Lung (tissue), 11 donors: ENCODE measurements at regions not wholly inside any gene's neighbourhood (a gene's known extent, or its start where the extent isn't known, plus 50 kb on each side); places are given as distances from the start of the nearest gene placed in this dataset.
"Not testable (repeated sequence)": the region's sequence is repeated elsewhere in the genome, so short reads cannot be mapped to it uniquely, and the experiment has no call there.

Experiments
- ATAC-seq: fragments of 200-7000 bp; cut with Tn5 transposase; one replicate; pipeline ENCODE4 v1.9.1; 2020; ENCODE audit warnings: moderate number of reproducible peaks; ENCODE audit not compliant: insufficient read depth, low FRiP score
- DNase-seq, 3 donors: peaks; one replicate each; pipeline ENCODE4 v3.0.0-alpha.2; 2013 to 2017
- H3K27ac ChIP-seq, 2 donors: one replicate each; pipeline ENCODE4 v1.5.1; 2013; ENCODE audit warnings: mild to moderate bottlenecking in 2 of 2, moderate library complexity in 2 of 2, control low read depth in 1 of 2, inconsistent platforms in 1 of 2, low read depth in 1 of 2, low read length in 1 of 2
- H3K27me3 ChIP-seq, 3 donors: one replicate each; pipeline ENCODE4 v1.5.1; 2013; ENCODE audit warnings: low read length in 2 of 3; ENCODE audit not compliant: control insufficient read depth in 3 of 3, insufficient read depth in 3 of 3
- H3K36me3 ChIP-seq, 4 donors: one replicate each; pipeline ENCODE4 v1.5.1; 2013; ENCODE audit warnings: low read length in 4 of 4, mild to moderate bottlenecking in 1 of 4, moderate library complexity in 1 of 4; ENCODE audit not compliant: control insufficient read depth in 4 of 4, insufficient read depth in 4 of 4
- H3K4me1 ChIP-seq, 5 donors: one replicate each; pipeline ENCODE4 v1.5.1; 2013; ENCODE audit warnings: low read length in 5 of 5, mild to moderate bottlenecking in 2 of 5, moderate library complexity in 1 of 5; ENCODE audit not compliant: control insufficient read depth in 5 of 5, insufficient read depth in 5 of 5
- H3K4me3 ChIP-seq: one replicate; pipeline ENCODE4 v1.5.1; 2013; ENCODE audit warnings: mild to moderate bottlenecking, control low read depth, moderate library complexity
- H3K9ac ChIP-seq, 2 donors: one replicate each; pipeline ENCODE4 v1.5.1; 2013; ENCODE audit warnings: low read length in 2 of 2, control low read depth in 1 of 2; ENCODE audit not compliant: insufficient read depth in 1 of 2
- H3K9me3 ChIP-seq, 4 donors: one replicate each; pipeline ENCODE4 v1.5.1; 2013; ENCODE audit warnings: low read length in 3 of 4, mild to moderate bottlenecking in 1 of 4, moderate library complexity in 1 of 4; ENCODE audit not compliant: control insufficient read depth in 4 of 4, insufficient read depth in 3 of 4
- WGBS, 2 donors: extraction: QIAGEN DNeasy Blood & Tissue Kit; methylation state at CpG; one replicate each; pipeline ENCODE4 v1.1.7; 2013; 5-methylcytosine and 5-hydroxymethylcytosine counted together
- TF ChIP-seq, protein P1 (sequence below): IDR thresholded peaks from 2 replicates; pipeline ENCODE4 v1.5.1; 2012; ENCODE audit warnings: mild to moderate bottlenecking; ENCODE audit errors: control extremely low read depth, extremely low read depth
- donor health status: control.
- donor health status: control.
- donor health status: Bipolar disorder and iron deficiency.
- donor health status: healthy.
- donor health status: DM: yes; HTN: yes; CAD: no.

DNA sequence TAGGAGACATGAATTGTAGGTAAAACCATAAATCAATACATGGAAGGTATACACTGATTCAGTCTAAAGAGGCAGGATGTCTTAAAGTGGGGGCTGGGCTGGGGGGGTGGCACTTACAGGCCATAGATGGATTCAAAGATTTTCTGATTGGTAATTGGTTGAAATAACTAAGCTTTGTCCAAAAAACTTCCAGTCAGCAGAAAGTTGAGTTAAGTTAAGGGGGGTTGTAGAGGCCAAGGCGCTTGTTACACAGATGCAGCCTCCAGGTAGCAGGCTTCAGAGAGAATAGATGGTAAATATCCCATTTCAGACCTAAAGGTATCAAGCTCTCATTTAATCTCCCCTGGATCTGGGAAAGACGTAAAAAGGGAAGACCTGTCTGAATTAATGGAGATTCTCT is 233.6 kb upstream of the NRXN1 start:
- ATAC-seq (no peak), DNase-seq (no peak)
- Histone ChIP-seq H3K27me3 (no peaks in the 10 kb centered on the region), H3K4me1 (no peaks in the 10 kb centered on the region), H3K9me3 (no peaks in the 10 kb centered on the region), H3K36me3 (no peaks in the 10 kb centered on the region), H3K9ac (no peak overlapping the region), H3K27ac (no peak overlapping the region), H3K4me3 (no peak overlapping the region)
- WGBS, 2 donors, result 88 to 96% methylated on average over 2 of the region's 2 CpGs
- TF ChIP-seq, protein P1, sequence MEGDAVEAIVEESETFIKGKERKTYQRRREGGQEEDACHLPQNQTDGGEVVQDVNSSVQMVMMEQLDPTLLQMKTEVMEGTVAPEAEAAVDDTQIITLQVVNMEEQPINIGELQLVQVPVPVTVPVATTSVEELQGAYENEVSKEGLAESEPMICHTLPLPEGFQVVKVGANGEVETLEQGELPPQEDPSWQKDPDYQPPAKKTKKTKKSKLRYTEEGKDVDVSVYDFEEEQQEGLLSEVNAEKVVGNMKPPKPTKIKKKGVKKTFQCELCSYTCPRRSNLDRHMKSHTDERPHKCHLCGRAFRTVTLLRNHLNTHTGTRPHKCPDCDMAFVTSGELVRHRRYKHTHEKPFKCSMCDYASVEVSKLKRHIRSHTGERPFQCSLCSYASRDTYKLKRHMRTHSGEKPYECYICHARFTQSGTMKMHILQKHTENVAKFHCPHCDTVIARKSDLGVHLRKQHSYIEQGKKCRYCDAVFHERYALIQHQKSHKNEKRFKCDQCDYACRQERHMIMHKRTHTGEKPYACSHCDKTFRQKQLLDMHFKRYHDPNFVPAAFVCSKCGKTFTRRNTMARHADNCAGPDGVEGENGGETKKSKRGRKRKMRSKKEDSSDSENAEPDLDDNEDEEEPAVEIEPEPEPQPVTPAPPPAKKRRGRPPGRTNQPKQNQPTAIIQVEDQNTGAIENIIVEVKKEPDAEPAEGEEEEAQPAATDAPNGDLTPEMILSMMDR, result no peak

DNA sequence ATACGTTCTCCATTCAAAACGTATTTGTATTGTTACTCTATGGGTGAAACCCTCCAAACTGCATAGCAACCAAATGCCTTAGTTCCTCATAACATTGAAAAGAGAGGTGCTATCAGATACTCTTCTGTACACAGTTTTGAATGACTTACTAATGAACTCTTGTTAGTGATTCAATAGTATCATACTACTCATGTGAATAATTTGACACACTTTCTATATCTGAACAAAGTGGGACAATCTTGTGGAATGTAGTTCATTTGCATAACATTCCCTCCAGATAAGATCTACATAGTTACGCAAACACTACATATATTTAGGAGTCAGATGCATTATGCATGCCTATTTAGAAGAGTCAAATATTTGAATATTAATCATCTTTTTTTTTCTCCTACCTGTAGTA is 232.0 kb upstream of the NRXN1 start:
- WGBS, 2 donors, result 65 to 80% methylated on average over 3 of the region's 3 CpGs
- H3K27ac ChIP-seq, result no peak overlapping the region
- TF ChIP-seq, protein P1, result no peak
- H3K4me1 ChIP-seq, result no peaks in the 10 kb centered on the region
- DNase-seq, result no peak
- no peaks in the 10 kb centered on the region for H3K9me3 ChIP-seq
- no peaks in the 10 kb centered on the region for H3K27me3 ChIP-seq
- no peak overlapping the region for H3K4me3 ChIP-seq
- H3K9ac ChIP-seq, result no peak overlapping the region
- no peaks in the 10 kb centered on the region for H3K36me3 ChIP-seq
- no peak for ATAC-seq

DNA sequence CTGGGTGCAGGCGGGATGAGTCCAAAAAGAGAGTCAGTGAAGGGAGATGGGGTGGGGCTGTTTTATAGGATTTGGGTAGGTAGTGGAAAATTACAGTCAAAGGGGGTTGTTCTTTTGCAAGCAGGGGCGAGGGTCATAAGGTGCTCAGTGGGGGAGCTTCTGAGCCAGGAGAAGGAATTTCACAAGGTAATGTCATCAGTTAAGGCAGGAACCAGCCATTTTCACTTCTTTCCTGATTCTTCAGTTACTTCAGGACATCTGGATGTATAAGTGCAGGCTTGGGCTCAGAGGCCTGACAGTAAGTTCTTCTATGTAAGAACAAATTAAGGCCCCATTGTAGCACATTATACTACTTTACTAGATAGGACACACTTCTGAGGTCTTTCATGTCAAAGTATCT is 231.2 kb upstream of the NRXN1 start:
- not testable (repeated sequence) for H3K4me3 ChIP-seq, H3K27ac ChIP-seq, H3K9ac ChIP-seq, H3K4me1 ChIP-seq, ATAC-seq, DNase-seq, H3K36me3 ChIP-seq, H3K27me3 ChIP-seq, H3K9me3 ChIP-seq
- WGBS, 2 donors, result 85 to 87% methylated on average over 2 of the region's 2 CpGs

DNA sequence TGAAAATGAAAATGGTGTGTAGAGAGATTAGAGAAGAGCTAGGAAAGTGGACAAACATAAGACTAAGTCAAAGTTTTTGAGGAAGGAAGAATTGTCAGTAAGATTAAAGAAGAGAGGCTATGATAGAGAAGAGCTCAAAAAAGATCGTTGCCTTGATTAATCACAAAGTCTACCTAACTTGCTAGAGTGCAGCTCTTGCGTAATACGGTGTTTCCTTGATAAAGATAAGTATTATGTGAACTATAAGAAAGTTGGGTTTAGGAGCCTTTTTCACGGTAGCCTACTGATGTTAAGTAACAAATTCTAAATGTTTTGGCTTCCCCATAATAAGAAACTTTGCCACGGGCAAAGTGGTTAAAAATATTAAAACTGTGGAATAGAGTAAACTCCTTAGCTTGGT is 226.4 kb upstream of the NRXN1 start:
- ATAC-seq, result no peak
- DNase-seq, result no peak
- WGBS, 2 donors, result 77 to 85% methylated on average over 5 of the region's 5 CpGs
- no peaks in the 10 kb centered on the region for H3K9me3 ChIP-seq
- no peaks in the 10 kb centered on the region for H3K36me3 ChIP-seq
- TF ChIP-seq, protein P1, result no peak
- H3K4me3 ChIP-seq, result no peak overlapping the region
- H3K4me1 ChIP-seq, result no peaks in the 10 kb centered on the region
- no peak overlapping the region for H3K9ac ChIP-seq
- H3K27me3 ChIP-seq, result no peaks in the 10 kb centered on the region
- H3K27ac ChIP-seq, result no peak overlapping the region
